HepG2 (cell line): ENCODE measurements at regions not wholly inside any gene's neighbourhood (a gene's known extent, or its start where the extent isn't known, plus 50 kb on each side); places are given as distances from the start of the nearest gene placed in this dataset.

Experiments used
- CC2D1A ChIP-seq: sonication (generic); formaldehyde crosslinking; IDR thresholded peaks from 2 replicates; pipeline ENCODE4 v1.8.1; 2023; ENCODE audit warnings: mild to moderate bottlenecking, missing genetic modification reagents
- CSRNP1 ChIP-seq: sonication (generic); formaldehyde crosslinking; IDR thresholded peaks from 2 replicates; pipeline ENCODE4 v1.8.1; 2023; ENCODE audit warnings: mild to moderate bottlenecking, missing genetic modification reagents
- IKZF4 ChIP-seq: sonication (generic); formaldehyde crosslinking; IDR thresholded peaks from 2 replicates; pipeline ENCODE4 v1.5.1; 2020; ENCODE audit warnings: borderline replicate concordance, mild to moderate bottlenecking, low read depth, missing genetic modification reagents; ENCODE audit errors: not compliant biosample characterization
- KDM5A ChIP-seq: fragments of 200-600 bp; sonication (generic); IDR thresholded peaks from 2 replicates; pipeline ENCODE4 v1.7.0; 2018; ENCODE audit warnings: antibody characterized with exemption, mild to moderate bottlenecking, low read length, borderline replicate concordance
- KLF13 ChIP-seq: sonication (generic); formaldehyde crosslinking; IDR thresholded peaks from 2 replicates; pipeline ENCODE4 v1.4.0; 2020; ENCODE audit warnings: mild to moderate bottlenecking, missing genetic modification reagents
- MAFF ChIP-seq: IDR thresholded peaks from 2 replicates; pipeline ENCODE4 v1.6.1; 2011; ENCODE audit warnings: low read depth, low read length, improper control_type of control experiment
- MIXL1 ChIP-seq: IDR thresholded peaks from 2 replicates; pipeline ENCODE4 v1.6.1; 2016
- NAIF1 ChIP-seq: sonication (generic); formaldehyde crosslinking; IDR thresholded peaks from 2 replicates; pipeline ENCODE4 v1.5.0; 2020; ENCODE audit warnings: mild to moderate bottlenecking, missing genetic modification reagents, borderline replicate concordance
- PLRG1 ChIP-seq: fragments of 450-650 bp; conservative IDR thresholded peaks from 2 replicates; pipeline ENCODE4 v1.6.1; 2016
- PREB ChIP-seq: sonication (generic); formaldehyde crosslinking; IDR thresholded peaks from 2 replicates; pipeline ENCODE4 v1.4.0; 2020; ENCODE audit warnings: missing genetic modification reagents
- SRSF1 ChIP-seq: fragments of 200-400 bp; formaldehyde crosslinking; optimal IDR thresholded peaks from 2 replicates; pipeline ENCODE3; 2017; ENCODE audit warnings: mild to moderate bottlenecking, low read depth, low read length, moderate library complexity
- TGIF2 ChIP-seq: IDR thresholded peaks from 2 replicates; pipeline ENCODE4 v1.6.1; 2016; ENCODE audit warnings: control low read depth, missing compliant biosample characterization
- UBTF ChIP-seq: sonication (generic); formaldehyde crosslinking; IDR thresholded peaks from 2 replicates; pipeline ENCODE4 v1.4.0; 2020; ENCODE audit warnings: mild to moderate bottlenecking, missing genetic modification reagents
- ZBTB4 ChIP-seq: sonication (generic); formaldehyde crosslinking; IDR thresholded peaks from 2 replicates; pipeline ENCODE4 v1.4.0; 2020; ENCODE audit warnings: missing genetic modification reagents, mild to moderate bottlenecking, borderline replicate concordance
- ZBTB8A ChIP-seq: sonication (generic); formaldehyde crosslinking; IDR thresholded peaks from 2 replicates; pipeline ENCODE4 v1.4.0; 2020; ENCODE audit warnings: mild to moderate bottlenecking, low read depth, missing genetic modification reagents, borderline replicate concordance
- ZFP36 ChIP-seq: fragments of 150-350 bp; IDR thresholded peaks from 2 replicates; pipeline ENCODE4 v1.6.1; 2018; ENCODE audit warnings: borderline replicate concordance, low read length, low read depth; ENCODE audit not compliant: partially characterized antibody
- ZFP36L1 ChIP-seq: sonication (generic); formaldehyde crosslinking; IDR thresholded peaks from 2 replicates; pipeline ENCODE4 v1.8.0; 2022; ENCODE audit warnings: mild to moderate bottlenecking, missing genetic modification reagents, moderate library complexity
- ZIK1 ChIP-seq: sonication (generic); formaldehyde crosslinking; IDR thresholded peaks from 2 replicates; pipeline ENCODE4 v1.5.0; 2020; ENCODE audit warnings: mild to moderate bottlenecking, low read depth, missing genetic modification reagents, borderline replicate concordance
- ZNF136 ChIP-seq: sonication (generic); formaldehyde crosslinking; IDR thresholded peaks from 2 replicates; pipeline ENCODE4 v1.8.1; 2022; ENCODE audit warnings: low read depth, mild to moderate bottlenecking, moderate library complexity, missing genetic modification reagents
- ZNF207 ChIP-seq: fragments of 450-650 bp; IDR thresholded peaks from 2 replicates; pipeline ENCODE4 v1.6.1; 2016; ENCODE audit warnings: antibody characterized with exemption, borderline replicate concordance
- ZNF772 ChIP-seq: sonication (generic); formaldehyde crosslinking; IDR thresholded peaks from 2 replicates; pipeline ENCODE4 v1.5.0; 2020; ENCODE audit warnings: mild to moderate bottlenecking, missing genetic modification reagents
- ZNF773 ChIP-seq: sonication (generic); formaldehyde crosslinking; IDR thresholded peaks from 2 replicates; pipeline ENCODE4 v1.4.0; 2020; ENCODE audit warnings: missing genetic modification reagents, borderline replicate concordance
- ZSCAN22 ChIP-seq: sonication (generic); formaldehyde crosslinking; IDR thresholded peaks from 2 replicates; pipeline ENCODE4 v1.4.0; 2020; ENCODE audit warnings: mild to moderate bottlenecking, missing genetic modification reagents
- ZSCAN29 ChIP-seq: sonication (generic); formaldehyde crosslinking; conservative IDR thresholded peaks from 2 replicates; pipeline ENCODE4 v1.4.0; 2020; ENCODE audit warnings: mild to moderate bottlenecking, missing genetic modification reagents

GRCh38 chr18:39344487-39344886, 1778.9 kb upstream of the CELF4 start (continued):
- no peak for TF ChIP-seq ZBTB4
- TF ChIP-seq MAFF: no peak
- no peak for TF ChIP-seq NAIF1 (CRISPR knock-in tag)
- no peak for TF ChIP-seq CSRNP1
- TF ChIP-seq TGIF2: no peak
- TF ChIP-seq ZNF772: no peak
- no peak for TF ChIP-seq IKZF4 (CRISPR knock-in tag)
- no peak for TF ChIP-seq ZBTB8A
- no peak for TF ChIP-seq KDM5A
- no peak for TF ChIP-seq ZNF773 (CRISPR knock-in tag)
- no peak for TF ChIP-seq ZNF207
- no peak for TF ChIP-seq PREB
- TF ChIP-seq ZFP36: no peak
- no peak for TF ChIP-seq CC2D1A (CRISPR knock-in tag)
- TF ChIP-seq ZNF136 (CRISPR knock-in tag): no peak
- TF ChIP-seq ZIK1: no peak
- no peak for TF ChIP-seq PLRG1
- no peak for TF ChIP-seq KLF13
- no peak for TF ChIP-seq UBTF
- TF ChIP-seq SRSF1: no peak
- 0 out of 2 replicates have a peak, but pooled peaks have one; percentile 17 for TF ChIP-seq MIXL1 (CRISPR knock-in tag)
- TF ChIP-seq ZSCAN29 (CRISPR knock-in tag): peak; percentile 97
- no peak for TF ChIP-seq ZSCAN22
- TF ChIP-seq ZFP36L1 (CRISPR knock-in tag): no peak
